ENCODE measurements at regions not wholly inside any gene's neighbourhood (a gene's known extent, or its start where the extent isn't known, plus 50 kb on each side); places are given as distances from the start of the nearest gene placed in this dataset.
"Not testable (repeated sequence)": the region's sequence is repeated elsewhere in the genome, so short reads cannot be mapped to it uniquely, and the experiment has no call there.

- TF ChIP-seq CTCF (IDR thresholded peaks at IDR 0.05; ENCODE audit: insufficient read depth, low read depth, low read length); EZH2 (IDR thresholded peaks at IDR 0.05; ENCODE audit: insufficient read depth, low read length): not testable (repeated sequence)
Observed at GRCh38 chr6:51193163-51193562, 374.5 kb downstream of the TFAP2B start.
